HG03571 (cell line): ENCODE measurements at regions not wholly inside any gene's neighbourhood (a gene's known extent, or its start where the extent isn't known, plus 50 kb on each side); places are given as distances from the start of the nearest gene placed in this dataset.

Experiments
- ATAC-seq: cut with Tn5 transposase; IDR thresholded peaks from one replicate; pipeline ENCODE4 v1.9.1; 2021; ENCODE audit not compliant: unreplicated experiment

DNA sequence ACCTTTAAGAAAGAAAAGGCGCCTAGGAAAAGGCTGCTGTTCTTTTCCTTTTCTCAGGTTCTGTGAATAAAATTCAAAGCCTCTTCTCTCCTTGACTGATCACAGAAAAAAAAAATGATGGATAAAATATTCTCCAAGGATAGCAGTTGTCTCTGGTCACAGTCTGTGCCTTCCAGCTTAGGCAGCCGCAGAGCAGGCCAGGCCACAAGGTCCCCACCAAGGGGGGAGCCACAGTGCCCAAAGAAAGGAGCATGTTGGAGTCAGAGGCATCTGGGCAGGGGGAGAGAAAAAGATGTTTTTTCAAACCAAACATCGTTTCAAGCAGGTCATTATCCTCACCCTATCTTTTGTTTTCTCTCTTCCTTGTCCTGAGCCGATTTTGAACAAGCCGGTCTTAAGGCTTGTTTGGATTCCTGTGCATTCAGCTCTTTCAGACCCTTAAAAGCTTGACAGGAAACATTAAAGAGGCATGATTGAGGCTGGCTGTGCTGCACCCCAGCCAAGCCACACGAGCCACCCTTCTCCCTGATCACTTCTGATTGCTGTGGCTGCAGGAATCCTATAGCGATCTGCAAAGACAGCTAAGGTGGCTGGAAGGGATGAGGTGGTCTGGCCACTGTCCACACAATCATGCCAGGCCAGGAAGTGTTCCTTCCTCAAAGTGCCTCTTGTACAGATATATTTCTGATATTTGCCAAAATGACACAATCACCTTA is 284.6 kb upstream of the TLE4 start:
- no peak for ATAC-seq

DNA sequence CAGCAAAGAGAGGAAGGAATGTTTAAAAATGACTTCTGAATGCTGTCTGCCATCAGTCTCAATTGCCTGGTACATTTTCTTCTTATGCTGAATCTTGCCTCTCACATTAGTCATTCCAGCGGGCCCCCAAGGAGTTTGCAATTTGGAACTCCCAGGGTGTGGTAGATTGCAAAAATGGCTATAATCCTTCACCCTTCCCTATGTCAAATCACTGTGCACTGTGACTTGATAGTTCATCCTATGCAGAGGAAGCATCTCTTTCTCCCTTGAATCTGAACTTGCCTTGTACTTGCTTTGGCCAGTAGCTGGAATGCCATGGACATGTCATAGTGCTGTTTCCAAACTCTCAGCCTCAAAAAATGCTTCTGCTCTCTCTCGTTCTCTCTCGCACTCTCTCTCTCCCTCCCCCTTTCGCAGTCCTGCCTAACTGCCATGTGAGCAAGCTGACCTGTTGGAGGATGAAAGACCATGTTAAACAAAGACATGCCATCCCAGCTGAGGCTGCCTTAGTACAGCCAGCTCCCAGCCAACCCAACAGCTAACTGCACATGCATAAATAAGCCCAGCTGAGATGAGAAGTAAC is 284.0 kb upstream of the TLE4 start:
- no peak for ATAC-seq

DNA sequence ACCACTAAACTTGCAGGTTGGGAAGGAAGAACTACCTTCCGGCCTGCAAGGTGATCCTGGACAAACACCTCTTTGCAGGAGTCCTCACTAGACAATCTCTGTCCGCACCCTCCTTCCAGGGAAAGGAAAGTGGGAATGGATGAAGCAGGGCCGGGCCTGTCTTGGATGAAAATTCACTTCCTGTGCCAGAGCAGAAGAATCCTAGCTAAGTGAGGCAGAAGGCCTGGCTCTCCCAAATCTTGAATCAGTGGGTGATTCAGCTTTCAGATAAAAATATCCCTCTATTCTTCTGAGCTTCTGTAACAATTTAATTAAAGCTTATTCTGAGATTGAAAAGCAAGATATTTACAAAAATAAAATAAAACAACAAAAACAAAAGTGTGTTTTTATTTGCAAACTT is 281.9 kb upstream of the TLE4 start:
- no peak for ATAC-seq

- ATAC-seq = no peak
These were observed 279.0 kb upstream of the TLE4 start for GRCh38 chr9:79292731-79293280.

- no peak for ATAC-seq
These were observed 271.7 kb upstream of the TLE4 start for GRCh38 chr9:79300068-79300467.

DNA sequence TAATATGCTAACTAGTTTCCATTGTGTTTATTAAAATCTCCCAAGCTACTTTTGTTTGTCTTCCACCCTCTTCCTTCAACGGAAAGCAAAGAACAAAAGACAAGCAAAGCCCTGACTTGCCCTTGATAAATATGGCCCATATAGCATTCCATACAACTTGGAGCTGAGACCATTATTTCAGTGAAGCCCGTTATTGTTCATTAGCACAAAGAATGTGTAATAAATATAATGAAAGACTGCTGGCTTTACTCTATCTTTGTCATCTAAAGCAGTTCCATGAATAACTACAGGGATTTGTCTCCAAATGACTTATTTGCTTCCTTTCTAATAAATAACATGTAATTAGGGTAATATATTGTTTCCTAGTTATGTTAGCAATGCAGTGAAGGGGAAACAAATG is 270.7 kb upstream of the TLE4 start:
- no peak for ATAC-seq

DNA sequence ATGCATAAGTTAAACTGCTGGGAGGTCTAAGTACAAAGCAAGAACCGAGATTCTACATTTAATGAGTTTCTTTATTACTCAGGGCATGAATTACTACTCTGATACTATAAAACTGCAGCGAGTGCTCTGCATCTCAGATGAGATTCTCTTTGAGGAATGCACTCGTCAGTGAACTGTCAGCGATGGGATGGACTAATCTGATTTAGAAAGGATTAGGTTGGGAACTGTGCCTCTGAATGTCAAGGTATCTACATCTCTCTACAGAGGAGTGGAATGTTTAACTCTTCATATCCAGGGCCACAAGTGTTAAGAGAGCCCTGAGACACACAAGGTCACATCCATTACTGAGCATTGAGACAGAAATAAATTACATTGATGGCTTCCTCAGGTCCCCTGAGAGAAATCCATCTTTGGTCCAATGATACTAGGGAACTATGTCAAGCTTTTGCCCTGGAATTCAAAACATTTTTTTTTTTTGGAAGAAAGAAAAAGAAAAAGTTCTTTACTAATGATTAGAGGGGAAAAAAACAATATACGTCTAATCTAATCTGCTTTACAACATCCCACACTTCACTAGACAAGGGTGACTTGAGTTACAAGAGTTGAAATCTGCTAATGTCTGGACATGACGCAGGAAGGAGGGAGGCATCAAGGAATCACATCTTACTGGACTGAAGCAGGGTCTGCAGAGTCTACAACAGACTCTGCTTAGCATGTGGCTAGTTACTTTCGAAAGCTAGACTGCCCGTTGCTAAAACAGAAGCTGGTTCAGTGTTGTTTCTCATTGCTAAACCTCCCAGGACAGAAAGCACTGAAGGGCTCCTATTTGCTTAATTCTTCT is 270.0 kb upstream of the TLE4 start:
- ATAC-seq = no peak

GRCh38 chr9:79302569-79302968 is 269.2 kb upstream of the TLE4 start:
- no peak for ATAC-seq

- ATAC-seq = no peak
These were observed 263.8 kb upstream of the TLE4 start for GRCh38 chr9:79308012-79308411.

DNA sequence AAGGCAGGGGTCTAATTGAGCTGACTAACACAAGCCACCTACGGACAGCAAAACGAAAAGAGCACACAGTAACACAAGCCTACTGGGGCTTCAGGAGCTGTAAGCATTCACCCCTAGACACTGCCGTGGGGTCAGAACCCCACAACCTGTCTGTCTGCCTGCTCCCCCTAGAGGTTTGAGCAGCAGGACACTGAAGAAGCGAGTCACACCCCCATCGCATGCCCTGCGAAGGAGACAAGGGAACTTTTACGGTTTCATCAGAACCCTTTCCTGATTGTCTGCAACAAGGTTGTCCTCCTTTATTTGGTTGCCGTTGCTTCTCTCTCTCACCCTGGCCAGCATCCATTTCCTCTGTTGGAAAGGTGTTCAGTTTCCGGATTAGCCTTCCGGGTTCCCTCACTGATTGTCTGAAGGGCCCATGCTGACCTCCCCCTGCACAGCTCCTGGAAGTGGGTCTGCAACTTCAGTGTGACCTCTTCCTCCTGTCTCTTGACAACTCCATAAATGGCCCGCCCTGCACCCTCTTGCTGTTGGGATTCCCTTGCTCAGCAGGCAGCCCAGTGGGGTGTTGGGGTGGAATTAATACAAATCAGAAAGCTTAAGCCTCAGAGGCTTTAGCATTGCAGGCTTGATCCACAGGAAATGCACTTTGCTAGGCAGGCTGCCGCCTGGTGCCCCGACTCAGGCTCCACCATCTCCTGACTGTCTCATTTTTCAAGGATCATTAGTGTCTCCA is 258.9 kb upstream of the TLE4 start:
- no peak for ATAC-seq

- no peak for ATAC-seq
These were observed 246.3 kb upstream of the TLE4 start for GRCh38 chr9:79325501-79325900.

DNA sequence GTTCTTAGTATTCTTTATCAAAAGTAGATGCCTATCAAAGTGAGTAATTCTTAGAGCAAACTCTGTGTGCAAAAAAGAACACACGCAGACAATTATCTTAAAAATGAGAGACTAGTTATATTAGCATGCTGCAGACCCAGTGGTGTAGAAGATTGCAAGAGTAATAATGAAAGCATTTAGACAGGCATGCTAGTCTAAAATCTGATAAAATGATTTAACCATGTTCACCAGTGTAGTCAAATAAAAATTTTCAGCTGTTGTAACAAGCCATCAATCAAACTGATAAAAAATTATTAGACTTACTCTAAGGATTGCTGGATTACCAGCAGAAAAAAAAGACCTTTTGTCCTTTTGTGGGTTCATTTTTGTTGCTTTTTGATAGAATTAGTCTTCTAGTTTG is 241.9 kb upstream of the TLE4 start:
- ATAC-seq = no peak

- ATAC-seq = no peak
These were observed 237.8 kb upstream of the TLE4 start for GRCh38 chr9:79334001-79334400.

- no peak for ATAC-seq
These were observed 237.1 kb upstream of the TLE4 start for GRCh38 chr9:79334711-79335110.

- ATAC-seq = no peak
These were observed 235.8 kb upstream of the TLE4 start for GRCh38 chr9:79335987-79336386.

- ATAC-seq = no peak
These were observed 230.2 kb upstream of the TLE4 start for GRCh38 chr9:79341561-79341960.

DNA sequence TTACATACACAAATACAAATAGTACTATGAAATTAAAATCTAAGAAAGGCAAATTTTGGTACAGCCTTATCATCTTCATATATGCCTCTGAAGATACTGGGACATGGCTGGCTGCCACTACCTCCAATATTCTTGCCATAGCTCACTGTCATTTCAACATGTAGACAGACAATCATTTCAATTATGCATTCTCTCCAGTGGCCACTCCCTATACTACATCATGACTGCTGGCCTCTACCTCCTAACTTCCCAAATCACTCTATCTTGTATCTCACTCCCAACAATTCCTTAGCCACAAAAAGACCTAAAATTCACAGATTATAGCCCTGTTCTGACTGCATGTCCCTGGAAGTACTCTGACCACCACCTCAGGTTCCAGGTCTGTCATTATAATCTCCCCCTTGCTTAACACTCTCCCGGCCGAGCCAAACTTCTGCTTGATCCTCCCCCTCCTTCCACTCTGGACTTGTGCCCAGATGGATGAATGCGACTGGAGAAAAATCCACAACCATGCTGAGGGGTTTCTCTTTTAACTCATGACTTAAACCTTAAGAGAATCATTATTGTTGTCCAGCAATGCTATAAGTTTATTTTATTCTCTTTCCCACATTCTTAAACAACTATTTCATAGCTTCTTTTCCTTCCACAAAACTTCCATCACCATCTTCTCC is 225.3 kb upstream of the TLE4 start:
- ATAC-seq = no peak

GRCh38 chr9:79352322-79352721 is 219.4 kb upstream of the TLE4 start:
- ATAC-seq = no peak

DNA sequence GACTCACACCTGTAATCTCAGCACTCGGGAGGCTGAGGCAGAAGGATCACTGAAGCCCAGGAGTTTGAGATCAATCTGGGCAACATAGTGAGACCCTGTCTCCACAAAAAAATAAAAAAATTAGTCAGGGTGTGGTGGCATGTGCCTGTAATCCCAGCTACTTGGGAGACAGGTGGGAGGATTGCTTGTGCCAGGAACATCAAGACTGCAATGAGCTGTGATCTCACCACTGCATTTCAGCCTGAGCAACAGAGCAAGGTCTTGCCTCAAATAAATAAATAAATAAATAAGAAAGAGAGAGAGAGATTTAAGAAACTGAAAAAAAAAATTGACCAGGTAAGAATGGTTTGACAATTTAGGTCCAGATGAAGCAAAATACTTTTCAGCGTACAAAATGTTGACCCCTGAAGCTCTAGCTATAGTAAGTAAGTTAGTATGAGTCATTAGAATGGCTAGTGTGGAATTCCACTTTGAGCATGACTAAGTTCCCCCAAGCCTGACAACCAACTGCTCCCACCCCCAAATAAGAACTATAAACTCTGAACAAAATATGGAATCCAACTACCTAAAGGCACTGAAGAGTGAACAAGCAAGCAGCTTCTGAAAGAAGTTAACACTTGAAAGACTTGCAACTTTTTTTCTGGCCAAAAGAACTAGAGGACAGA is 217.8 kb upstream of the TLE4 start:
- no peak for ATAC-seq

GRCh38 chr9:79357194-79357593 is 214.6 kb upstream of the TLE4 start:
- ATAC-seq = no peak
